ENCODE measurements at regions not wholly inside any gene's neighbourhood (a gene's known extent, or its start where the extent isn't known, plus 50 kb on each side); places are given as distances from the start of the nearest gene placed in this dataset.

DNA sequence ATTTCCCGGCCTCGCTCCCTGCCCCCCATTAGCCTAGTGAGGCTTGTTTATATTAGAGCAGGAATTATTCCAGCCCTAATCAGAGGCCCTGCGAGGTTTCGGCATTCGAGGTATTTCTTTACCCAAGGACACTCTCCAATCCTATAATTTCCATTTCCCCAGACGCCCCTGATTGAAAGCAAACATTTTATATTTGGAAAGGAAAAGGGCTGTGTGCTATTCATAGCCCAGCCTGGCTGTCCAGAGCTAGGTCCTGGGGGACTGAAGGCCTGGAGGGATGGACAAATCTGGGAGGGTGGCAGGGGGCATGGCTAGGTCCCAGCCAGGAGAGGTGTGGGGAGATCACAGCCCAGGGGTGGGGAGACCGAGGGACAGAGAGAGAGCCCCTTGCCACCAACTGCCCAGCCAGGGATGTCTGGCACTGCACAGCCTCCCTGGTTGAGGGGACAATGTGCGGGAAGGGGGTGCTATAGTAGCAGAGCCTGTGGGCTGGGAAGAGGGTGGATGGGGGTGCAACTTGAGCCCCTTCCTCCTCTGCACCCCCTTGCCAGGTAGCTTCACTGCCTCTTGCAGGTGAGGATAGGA is 125.1 kb downstream of the BARX1 start:
- TF ChIP-seq, protein P1, sequence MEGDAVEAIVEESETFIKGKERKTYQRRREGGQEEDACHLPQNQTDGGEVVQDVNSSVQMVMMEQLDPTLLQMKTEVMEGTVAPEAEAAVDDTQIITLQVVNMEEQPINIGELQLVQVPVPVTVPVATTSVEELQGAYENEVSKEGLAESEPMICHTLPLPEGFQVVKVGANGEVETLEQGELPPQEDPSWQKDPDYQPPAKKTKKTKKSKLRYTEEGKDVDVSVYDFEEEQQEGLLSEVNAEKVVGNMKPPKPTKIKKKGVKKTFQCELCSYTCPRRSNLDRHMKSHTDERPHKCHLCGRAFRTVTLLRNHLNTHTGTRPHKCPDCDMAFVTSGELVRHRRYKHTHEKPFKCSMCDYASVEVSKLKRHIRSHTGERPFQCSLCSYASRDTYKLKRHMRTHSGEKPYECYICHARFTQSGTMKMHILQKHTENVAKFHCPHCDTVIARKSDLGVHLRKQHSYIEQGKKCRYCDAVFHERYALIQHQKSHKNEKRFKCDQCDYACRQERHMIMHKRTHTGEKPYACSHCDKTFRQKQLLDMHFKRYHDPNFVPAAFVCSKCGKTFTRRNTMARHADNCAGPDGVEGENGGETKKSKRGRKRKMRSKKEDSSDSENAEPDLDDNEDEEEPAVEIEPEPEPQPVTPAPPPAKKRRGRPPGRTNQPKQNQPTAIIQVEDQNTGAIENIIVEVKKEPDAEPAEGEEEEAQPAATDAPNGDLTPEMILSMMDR (IDR thresholded peaks at IDR 0.05 in 8 of 11, conservative IDR thresholded peaks at IDR 0.05 in 3 of 11), result no peak
- no peak for TF ChIP-seq POLR2A (IDR thresholded peaks at IDR 0.05)

Data from spleen (tissue), 7 donors.